Ovary (tissue), 3 donors: ENCODE measurements at regions not wholly inside any gene's neighbourhood (a gene's known extent, or its start where the extent isn't known, plus 50 kb on each side); places are given as distances from the start of the nearest gene placed in this dataset.

ENCODE experiments used
- CTCF ChIP-seq, 3 donors: fragments of 450-650 bp in 2 of 3; fragments of 200-600 bp in 1 of 3; IDR thresholded peaks; one replicate each; pipeline versions ENCODE4 v1.5.1 to v1.8.0; 2016 to 2022; ENCODE audit warnings: antibody characterized with exemption in 3 of 3, mild to moderate bottlenecking in 1 of 3
- EP300 ChIP-seq: sonication (generic); formaldehyde crosslinking; IDR thresholded peaks from one replicate; pipeline ENCODE4 v1.6.1; 2017; ENCODE audit warnings: antibody characterized with exemption
- donor health status: DM: no; HTN: no; CAD: no.

- TF ChIP-seq CTCF (IDR thresholded peaks at IDR 0.05) (no peak), EP300 (no peak)
Measured at GRCh38 chr16:21336231-21336630, 58.1 kb upstream of the CRYM start.
